COLO829 (cell line): ENCODE measurements at regions not wholly inside any gene's neighbourhood (a gene's known extent, or its start where the extent isn't known, plus 50 kb on each side); places are given as distances from the start of the nearest gene placed in this dataset.
"Not testable (repeated sequence)": the region's sequence is repeated elsewhere in the genome, so short reads cannot be mapped to it uniquely, and the experiment has no call there.

Experiments
- DNase-seq: peaks from one replicate; pipeline ENCODE4 v3.0.0; 2012; ENCODE audit warnings: low spot score

- not testable (repeated sequence) for DNase-seq
Observed at GRCh38 chr15:70367913-70368705, 270.4 kb upstream of the TLE3 start.

DNA sequence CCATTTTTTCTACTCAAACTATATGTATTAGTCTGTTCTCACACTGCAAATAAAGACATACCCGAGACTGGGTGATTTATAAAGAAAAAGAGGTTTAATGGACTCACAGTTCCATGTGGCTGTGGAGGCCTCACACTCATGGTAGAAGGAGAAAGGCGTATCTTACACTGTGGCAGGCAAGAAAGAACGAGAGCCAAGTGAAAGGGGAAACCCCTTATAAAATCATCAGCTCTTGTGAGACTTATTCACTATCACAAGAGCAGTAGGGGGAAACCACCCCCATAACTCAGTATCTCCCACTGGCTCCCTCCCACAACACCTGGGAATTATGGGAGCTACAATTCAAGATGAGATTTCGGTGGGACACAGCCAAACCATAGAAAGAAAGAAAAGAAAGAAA, 266.3 kb upstream of the TLE3 start:
- not testable (repeated sequence) for DNase-seq

DNA sequence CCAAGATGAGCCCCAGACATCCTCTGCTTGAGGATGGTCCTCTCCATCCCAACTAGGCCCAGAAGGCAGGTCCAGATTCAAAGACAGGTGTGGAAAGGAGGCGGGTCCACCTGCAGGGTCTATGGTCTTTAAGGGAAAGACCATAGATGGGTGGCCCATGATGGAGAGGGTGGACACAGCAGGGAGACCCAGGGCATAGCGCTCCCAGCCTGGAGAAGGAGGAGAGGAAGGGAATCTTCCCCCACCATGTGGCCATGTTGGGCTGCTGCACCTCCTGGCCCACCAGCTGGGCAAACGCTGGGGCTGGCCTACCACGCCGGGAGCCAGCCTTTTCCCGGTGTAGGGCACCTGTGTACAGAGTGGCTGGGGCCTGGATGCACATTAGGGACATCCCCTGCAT, 265.2 kb upstream of the TLE3 start:
- no peak for DNase-seq

- DNase-seq: no peak
Observed at GRCh38 chr15:70362350-70362749, 264.6 kb upstream of the TLE3 start.

DNA sequence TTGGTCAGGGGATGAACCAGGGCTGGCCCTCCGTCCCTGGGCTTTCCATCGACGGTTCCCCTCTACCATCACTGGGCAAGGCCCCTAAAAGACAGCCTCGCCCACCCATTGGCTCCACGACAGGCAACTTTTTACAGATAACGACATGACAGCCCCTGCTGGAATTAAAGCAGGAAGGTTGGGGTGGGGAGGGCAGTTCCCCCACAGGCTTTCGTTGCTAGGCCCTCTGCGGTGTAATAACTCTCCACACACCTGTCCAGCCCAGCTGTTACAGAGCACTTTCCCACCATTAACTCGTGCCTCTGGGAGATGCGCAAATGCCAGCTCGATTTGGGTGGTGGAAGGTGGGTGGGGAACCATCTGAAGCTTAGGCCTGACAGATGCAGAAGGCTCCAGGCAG, 264.2 kb upstream of the TLE3 start:
- DNase-seq: no peak

DNA sequence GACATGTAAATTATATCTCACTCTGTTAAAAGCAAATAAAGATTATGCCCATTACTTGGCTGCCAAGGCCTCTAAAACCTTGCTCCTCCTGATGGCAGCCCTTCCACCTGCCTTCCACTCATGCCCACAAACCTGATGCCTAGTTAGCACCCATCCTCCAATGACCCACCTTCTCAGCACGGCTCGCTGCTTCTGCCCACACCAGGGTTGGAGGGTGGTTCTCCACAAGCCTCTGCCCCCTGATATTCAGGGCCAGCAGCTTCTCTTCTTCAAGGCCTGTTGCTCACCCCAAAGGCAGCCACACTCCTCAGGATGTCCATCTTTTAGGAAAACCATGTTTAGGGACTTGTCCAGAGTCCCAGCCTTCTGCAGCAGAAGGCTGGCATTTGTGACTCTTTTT, 263.4 kb upstream of the TLE3 start:
- DNase-seq: no peak

- no peak for DNase-seq
Observed at GRCh38 chr15:70358871-70359647, 261.3 kb upstream of the TLE3 start.

GRCh38 chr15:70358011-70358819, 260.5 kb upstream of the TLE3 start:
- no peak for DNase-seq

- DNase-seq: no peak
Observed at GRCh38 chr15:70357453-70357852, 259.7 kb upstream of the TLE3 start.

DNA sequence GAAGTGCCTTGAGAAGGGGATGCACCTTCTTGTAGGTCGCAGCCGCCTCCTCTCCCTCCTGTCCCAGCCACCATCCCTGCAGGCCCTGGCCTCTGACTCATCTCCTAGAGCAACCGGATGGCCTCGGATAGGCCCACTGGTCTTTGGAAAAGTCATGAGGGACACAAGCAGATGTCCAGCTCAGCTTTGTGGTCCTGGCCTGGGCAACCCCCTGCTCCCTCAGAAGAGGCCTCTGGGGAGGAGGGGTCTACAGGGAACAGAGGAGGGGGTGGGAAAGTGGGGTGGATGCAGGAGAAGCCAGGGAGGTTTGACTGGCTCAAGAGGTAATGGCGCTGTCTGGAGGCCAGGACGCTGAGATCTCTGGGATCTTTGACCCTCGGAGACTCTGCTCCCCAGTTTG, 259.2 kb upstream of the TLE3 start:
- DNase-seq: no peak

DNA sequence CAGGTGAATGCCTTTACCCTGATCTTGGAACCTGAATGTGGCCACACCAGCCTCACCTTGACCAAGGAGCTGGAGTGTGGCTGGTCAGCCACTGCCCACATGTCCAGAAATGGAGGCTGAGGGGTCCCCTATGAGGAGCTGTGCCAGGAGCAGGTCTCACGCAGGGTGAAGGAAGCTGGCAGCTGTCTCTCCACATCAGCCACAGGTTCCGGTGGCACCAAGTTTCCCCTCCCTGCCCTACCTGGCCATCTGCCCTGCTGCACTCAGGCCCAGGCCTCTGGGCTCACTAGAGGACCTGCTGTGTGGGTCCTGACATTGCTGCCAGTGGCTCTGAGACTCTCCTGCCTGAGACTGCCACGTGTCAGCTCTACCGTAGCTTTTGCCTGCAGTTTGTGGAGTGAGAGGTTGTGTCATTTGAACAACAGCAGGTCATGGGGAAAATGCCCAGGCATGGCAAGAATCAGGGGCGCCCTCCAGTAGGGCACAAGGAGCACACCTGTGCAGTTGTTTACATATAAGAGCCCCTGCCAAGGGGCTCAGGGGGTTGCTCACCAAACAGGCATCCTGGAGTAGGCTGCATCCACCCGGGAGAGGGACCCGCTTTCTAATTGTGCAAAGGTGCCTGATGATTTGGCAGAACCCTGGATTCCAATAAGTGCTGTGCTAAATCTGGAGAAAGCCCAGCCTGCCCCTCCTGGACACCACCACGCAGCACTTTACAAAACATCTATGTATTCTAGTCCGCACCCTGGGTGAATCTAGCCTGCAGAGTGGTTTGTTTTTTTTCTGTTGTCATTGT, 258.5 kb upstream of the TLE3 start:
- no peak for DNase-seq

DNA sequence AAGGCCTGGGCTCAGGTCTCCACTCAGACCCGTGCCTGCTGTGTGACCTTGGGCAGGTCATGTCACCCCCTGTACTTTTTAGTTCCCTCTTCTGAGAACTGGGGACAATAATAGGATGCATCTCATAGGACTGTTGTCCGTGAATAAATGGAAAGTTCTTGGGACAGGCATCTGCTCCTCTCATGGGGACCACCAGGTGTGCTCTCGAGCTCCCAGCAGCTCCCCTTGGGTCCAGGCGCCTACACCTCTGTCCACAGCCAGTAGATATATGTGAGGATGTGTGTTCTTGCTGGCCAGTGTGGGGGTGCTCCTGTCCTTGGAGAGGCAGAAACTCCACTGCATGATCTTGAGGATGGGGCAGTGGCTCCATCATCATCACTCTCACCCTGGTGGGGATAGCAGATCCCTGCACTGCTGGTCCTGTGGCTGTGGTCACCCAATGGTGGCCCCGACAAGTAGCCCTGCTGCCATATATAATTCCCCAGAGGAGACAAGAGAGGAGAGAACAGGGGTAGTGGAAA, 257.6 kb upstream of the TLE3 start:
- no peak for DNase-seq

- DNase-seq: no peak
Observed at GRCh38 chr15:70354346-70354905, 256.7 kb upstream of the TLE3 start.

DNA sequence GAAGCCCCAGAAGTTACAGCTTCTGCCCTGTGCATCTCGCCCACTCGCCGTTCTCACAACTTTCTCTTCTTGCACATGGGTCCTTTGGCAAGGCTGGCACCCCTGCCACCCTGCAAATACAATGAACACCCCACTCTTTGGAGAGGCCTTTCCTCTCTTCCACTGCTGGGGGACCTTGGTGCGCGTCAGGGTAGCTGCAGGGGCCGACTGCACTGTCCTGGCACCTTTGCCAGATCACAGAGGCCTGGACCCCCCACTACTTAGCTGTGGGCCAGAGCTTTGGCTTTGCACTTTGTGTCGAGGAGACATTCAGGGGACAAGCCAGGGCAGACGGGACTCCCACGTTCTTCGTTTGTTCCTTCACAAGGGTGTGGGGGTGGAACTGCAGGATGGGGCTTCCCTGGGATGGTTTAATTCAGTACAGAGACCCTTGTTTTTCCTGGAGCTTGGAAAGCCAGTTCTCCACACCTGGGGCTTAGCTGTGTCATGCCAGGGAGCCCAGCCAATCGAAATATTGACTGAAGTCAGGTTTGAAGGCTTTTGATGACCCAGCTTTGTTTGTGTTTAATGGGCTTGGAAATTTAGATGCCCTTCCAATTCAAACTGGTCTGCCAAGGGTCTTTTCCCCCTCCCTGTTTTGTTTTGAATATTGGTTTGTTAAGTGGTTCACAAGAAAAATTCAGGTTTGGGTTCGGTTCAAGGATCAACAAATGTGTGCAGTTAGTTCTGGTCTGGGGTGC, 256.1 kb upstream of the TLE3 start:
- DNase-seq: no peak

- DNase-seq: no peak
Observed at GRCh38 chr15:70351941-70352774, 254.4 kb upstream of the TLE3 start.

DNA sequence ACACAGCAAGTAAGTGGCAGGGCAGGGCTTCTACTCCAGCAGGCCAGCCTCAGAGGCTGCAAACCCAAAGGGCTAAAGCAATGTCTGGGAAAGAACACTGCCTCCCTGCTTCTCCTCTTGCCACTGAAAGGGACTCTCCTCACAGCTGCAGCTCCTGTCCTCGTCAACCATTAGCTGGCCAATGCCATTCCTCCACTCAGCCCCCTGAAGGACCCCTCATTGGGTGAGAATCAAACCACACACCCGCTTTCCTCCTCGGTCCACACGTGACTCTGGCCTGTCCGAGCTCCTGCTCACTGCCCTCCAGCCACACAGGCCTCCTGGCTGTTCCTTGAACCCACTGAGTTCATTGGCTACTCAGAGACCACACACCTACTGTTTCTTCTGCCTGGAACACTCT, 253.7 kb upstream of the TLE3 start:
- no peak for DNase-seq

- no peak for DNase-seq
Observed at GRCh38 chr15:70348581-70349344, 251.0 kb upstream of the TLE3 start.

- no peak for DNase-seq
Observed at GRCh38 chr15:70348226-70348543, 250.5 kb upstream of the TLE3 start.
